Endothelial cell of umbilical vein (primary cell): ENCODE measurements at regions not wholly inside any gene's neighbourhood (a gene's known extent, or its start where the extent isn't known, plus 50 kb on each side); places are given as distances from the start of the nearest gene placed in this dataset.

Experiments
- CTCF ChIP-seq, 2 donors: IDR thresholded peaks; 1 replicate in 1 of 2; 2 replicates in 1 of 2; pipeline ENCODE4 v1.5.1; 2011; ENCODE audit warnings: low read length in 2 of 2, mild to moderate bottlenecking in 2 of 2, moderate library complexity in 2 of 2, control low read depth in 1 of 2, inconsistent platforms in 1 of 2, low read depth in 1 of 2; ENCODE audit not compliant: insufficient read depth in 1 of 2; ENCODE audit errors: extremely low read depth in 1 of 2
- EZH2 ChIP-seq: IDR thresholded peaks from 2 replicates; pipeline ENCODE4 v1.6.1; 2012; ENCODE audit warnings: borderline replicate concordance, low read depth, mild to moderate bottlenecking, moderate library complexity, low read length, inconsistent platforms; ENCODE audit not compliant: severe bottlenecking
- FOS ChIP-seq: IDR thresholded peaks from 2 replicates; pipeline ENCODE4 v1.6.1; 2011; ENCODE audit warnings: mild to moderate bottlenecking, low read length, moderate library complexity, borderline replicate concordance; ENCODE audit not compliant: insufficient read depth
- JUN ChIP-seq: IDR thresholded peaks from 2 replicates; pipeline ENCODE4 v1.6.1; 2011; ENCODE audit warnings: borderline replicate concordance, low read depth; ENCODE audit not compliant: insufficient read length, insufficient read depth
- MAX ChIP-seq: IDR thresholded peaks from 2 replicates; pipeline ENCODE4 v1.6.1; 2011; ENCODE audit not compliant: insufficient read depth, insufficient read length
- MYC ChIP-seq: IDR thresholded peaks from one replicate; pipeline ENCODE4 v1.6.1; 2011; ENCODE audit warnings: mild to moderate bottlenecking, low read depth, low read length
- POLR2A ChIP-seq: IDR thresholded peaks from 2 replicates; pipeline ENCODE4 v1.6.1; 2012; ENCODE audit warnings: low read depth, mild to moderate bottlenecking, control low read depth, low read length
- POLR2AphosphoS5 ChIP-seq: IDR thresholded peaks from 2 replicates; pipeline ENCODE4 v1.6.1; 2012; ENCODE audit warnings: low read depth, mild to moderate bottlenecking, control low read depth, low read length, moderate library complexity; ENCODE audit not compliant: insufficient read depth

- TF ChIP-seq POLR2AphosphoS5 (no peak), POLR2A (no peak), EZH2 (no peak), CTCF (IDR thresholded peaks at IDR 0.05; ENCODE audit: extremely low read depth in 1 of 2, insufficient read depth in 1 of 2, low read depth in 1 of 2, low read length in 2 of 2) (no peak), MAX (no peak), JUN (no peak), MYC (no peak), FOS (no peak)
These were observed 713.6 kb downstream of the QKI start for GRCh38 chr6:164128101-164128500.
